NCI-H2107 treated with DMSO at 0.1 percent for 48 hours (cell line): ENCODE measurements at regions not wholly inside any gene's neighbourhood (a gene's known extent, or its start where the extent isn't known, plus 50 kb on each side); places are given as distances from the start of the nearest gene placed in this dataset.

Source experiments
- DNase-seq: peaks from one replicate; lab custom pipeline; 2025; ENCODE audit not compliant: unreplicated experiment; lab: John Stamatoyannopoulos, UW

DNA sequence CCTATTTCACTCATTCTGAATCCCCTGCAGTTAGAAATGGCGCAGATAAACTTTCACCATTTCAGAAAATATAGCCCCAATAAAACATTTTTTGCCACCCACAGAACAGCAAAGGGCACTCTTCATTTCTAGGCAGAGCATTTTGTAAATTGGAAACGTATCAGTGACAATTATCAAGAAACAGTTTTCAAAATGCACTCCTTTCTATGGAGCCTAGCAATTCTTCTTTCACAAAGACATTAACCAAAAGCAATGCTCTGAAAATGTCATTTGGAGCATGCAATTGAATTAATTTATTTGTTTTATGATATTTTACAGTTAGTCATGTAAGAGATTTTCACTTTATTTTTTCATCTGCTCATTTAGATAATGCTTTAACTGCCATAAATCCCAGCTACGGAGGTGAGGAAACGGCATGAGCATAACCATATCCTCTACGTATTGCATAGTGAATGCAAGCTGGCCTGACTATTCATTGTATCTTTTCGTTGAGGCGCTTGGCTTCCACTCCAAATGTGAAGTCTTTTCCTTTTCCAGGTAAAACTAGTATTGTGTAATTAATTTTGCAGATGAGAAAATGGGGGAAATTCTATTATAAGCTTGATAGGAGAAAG, 813.4 kb downstream of the C6orf118 start:
- DNase-seq: no peak

- no peak for DNase-seq
These were observed 831.0 kb downstream of the C6orf118 start for GRCh38 chr6:164478426-164478825.

GRCh38 chr6:164477790-164478189, 831.6 kb downstream of the C6orf118 start:
- DNase-seq: no peak

DNA sequence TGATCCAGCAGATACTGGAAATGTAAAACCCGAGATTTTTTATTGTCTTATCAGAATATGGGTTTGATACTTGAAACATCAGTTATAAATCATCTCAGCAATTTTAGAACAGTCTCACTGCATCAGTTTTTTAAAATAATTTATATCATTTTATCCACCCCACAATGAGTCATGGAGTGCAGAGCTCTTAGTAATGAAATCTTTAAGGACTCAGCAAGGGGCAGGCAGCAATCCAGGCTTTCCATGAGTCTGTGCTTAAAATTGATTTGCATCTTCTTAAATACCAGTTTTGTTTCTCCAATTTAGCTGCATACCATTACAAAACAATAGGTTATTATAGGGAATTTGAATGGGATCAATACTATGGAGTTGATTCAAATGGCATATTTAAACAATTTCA, 832.3 kb downstream of the C6orf118 start:
- no peak for DNase-seq

DNA sequence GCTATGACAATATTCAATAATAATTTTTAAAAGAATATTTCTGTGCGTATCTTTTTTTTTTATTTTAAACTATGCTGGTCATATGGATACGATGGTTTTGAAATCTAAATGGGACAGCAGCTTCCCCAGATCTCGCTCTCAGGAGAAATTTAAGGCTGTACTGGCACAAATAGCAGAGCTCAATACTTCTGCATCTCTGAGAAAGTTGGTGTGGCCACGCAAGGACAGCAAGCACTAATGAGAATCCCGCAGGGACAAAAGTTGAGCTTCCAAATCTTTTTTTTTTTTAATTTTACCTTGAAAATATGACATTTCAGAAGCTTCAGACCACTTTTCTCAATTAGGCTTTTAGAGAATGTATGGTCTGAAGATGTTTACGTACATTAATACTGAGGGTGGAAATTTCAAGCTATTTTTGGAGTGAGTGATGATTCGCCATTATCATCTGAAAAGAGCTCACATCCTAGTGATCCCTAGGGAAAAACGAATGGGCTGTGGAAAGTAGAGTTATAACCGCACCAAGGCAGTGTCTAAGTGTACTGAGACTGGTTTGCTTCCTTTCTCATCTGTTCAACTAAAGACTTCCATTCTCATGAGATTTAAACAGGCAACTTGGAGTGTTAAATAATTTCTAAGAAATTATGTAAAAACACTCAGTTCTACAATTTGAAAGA, 840.0 kb downstream of the C6orf118 start:
- no peak for DNase-seq

DNA sequence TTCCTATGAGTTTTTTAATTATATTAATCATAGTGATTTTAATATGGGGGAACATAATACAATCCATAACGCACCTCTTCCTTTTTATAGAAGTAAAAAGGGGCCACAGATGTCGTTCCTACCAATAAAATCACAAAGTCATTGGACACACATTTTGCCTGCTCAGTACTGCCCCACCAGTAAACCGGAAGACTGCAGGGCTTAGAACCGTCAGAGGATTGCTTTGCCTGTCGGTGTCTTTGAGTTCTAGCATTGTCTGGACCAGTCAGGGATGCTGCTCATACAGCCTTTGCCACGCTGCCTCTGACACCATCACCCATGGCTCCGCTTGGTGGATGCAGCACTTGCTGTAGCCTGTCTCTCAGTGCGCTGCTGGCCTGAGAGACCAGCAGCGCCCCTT, 853.6 kb downstream of the C6orf118 start:
- no peak for DNase-seq

GRCh38 chr6:164453835-164454234, 855.6 kb downstream of the C6orf118 start:
- DNase-seq: no peak

DNA sequence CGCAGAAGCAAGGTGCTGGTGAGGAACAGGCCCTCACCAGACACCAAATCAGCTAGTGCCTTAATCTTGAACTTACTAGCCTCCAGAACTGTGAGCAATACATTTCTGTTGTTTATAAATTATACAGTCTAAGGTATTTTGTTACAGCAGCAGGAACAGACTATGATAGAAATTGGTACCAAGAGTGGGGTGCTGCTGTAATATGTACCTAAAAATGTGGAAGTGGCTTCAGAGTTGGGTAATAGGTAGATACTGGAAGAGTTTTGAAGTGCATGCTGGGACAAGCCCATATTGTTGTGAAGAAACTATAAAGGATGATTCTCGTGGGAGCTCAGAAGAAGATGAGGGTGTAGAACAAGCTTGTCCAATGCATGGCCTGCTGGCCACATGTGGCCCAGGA, 866.8 kb downstream of the C6orf118 start:
- no peak for DNase-seq

DNA sequence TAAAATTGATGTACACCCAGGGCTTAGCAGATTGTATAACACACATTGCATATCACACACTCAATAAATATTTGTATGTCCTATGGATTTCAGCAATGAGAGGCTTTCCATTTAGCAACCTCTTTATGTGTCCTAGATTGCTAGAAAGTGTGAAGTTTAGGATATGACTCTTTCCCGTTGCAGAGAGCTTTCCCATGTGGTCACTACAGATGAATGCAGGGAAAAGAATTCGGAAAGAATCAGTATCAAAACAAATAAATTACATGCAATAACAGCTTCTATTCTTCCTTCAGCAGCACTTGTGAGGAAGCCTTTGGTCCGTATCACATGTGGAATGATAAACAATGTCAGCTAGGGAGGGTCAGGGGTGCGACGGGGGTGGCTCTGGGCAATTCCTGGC, 870.1 kb downstream of the C6orf118 start:
- DNase-seq: no peak

DNA sequence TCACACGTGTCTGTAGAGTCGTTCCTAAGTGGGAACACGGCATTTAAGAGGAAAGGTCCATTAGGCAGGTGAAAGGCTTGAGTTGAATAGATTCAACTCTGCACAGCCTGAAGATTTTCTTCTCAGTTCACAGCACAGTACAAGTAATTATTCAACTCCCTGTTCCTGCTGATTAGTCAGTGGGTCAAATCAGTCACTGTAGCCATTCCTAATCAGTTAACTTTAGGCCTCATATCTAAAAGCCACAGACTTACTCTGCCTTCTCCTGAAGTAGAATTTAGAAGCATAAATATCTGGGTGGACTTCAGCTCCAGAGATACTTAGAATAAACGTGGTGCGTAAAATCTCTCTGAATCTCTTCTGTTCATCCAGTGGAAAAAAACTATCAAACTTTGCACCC, 872.4 kb downstream of the C6orf118 start:
- no peak for DNase-seq

DNA sequence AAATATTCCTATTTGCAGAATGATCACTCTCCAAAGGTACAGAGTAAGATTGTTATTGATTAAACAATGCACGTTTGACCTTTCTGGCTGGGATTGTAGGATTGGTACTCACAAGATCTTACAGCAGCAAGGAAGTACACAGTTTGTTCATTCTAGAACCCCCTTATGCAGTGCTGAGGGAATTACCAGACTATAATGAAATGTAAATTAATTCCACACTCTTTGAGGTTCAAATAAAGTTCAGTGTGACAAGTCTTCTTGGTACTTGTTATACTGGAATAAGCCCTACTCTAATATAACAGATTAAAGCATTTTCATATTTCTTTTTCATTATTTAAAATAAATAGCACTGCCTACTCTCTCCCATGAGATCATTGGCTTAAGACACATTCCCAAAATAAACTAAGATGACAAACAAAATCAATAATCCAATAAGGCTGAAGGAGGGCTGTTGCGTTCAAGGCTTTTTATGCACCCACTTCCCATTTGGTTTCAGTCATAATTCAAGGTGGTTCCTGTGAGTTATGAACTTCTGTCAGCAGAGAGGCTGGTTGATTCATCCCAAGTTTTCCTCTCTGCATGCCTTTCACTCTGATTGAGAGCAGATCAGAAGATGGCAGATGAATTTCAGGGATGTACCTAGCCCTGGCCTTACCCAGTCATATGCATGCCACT, 881.5 kb downstream of the C6orf118 start:
- DNase-seq: no peak

GRCh38 chr6:164424489-164424888, 884.9 kb downstream of the C6orf118 start:
- no peak for DNase-seq

DNA sequence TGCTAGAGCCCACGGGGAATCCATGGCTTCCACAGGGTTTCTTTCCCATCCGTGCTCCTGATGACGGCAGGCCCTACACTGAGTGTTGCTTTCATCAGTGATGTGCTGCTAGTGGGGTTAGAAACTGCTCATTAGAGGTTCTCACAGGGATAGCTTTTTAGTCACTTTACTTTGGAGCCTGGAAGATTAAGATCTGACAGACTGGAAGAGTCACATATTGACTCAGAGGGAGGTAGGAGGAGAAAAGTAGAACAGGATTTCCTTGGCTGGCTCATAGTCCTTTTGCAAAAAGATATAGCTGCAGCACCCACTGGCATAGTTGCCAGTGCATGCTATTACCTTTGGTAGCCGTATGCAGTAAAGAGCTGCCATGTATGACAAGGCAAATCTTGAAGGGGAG, 890.3 kb downstream of the C6orf118 start:
- DNase-seq: no peak

- DNase-seq: no peak
These were observed 891.2 kb downstream of the C6orf118 start for GRCh38 chr6:164418262-164418588.

- DNase-seq: no peak
These were observed 891.7 kb downstream of the C6orf118 start for GRCh38 chr6:164417537-164418261.

DNA sequence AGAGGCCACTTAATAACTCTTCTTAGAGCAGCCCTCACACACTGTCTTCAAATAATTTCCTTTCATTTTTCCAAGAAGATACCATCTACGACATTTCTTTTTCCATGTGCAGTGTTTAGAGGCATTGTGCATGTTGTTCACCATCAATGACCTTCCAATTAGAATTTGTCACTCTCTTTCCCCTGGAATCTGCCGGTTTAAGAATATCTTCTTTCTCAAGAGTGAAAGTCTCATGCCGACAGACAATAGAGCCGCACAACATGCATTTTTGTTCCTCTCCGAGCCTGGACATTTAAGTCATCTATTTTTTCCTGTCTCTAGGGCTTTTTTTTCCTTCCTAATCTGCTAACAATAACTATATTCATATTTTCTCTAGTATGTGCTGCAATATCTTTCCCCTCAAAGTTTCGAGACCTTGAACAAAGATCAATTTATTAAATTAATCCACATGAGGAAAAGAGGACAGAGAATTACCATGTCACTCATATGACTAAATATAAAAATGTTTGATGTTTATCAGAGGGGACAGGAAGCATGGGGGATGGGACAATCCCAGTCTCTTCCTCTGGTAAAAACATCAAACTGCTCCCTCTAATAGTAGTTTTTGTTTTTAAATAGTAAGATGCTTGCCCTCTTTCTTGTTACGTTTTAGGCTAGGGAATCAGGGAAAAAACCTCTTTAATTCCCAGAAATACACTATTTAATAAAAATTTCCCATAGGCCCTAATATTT, 893.4 kb downstream of the C6orf118 start:
- DNase-seq: no peak

GRCh38 chr6:164414695-164415094, 894.7 kb downstream of the C6orf118 start:
- DNase-seq: no peak

DNA sequence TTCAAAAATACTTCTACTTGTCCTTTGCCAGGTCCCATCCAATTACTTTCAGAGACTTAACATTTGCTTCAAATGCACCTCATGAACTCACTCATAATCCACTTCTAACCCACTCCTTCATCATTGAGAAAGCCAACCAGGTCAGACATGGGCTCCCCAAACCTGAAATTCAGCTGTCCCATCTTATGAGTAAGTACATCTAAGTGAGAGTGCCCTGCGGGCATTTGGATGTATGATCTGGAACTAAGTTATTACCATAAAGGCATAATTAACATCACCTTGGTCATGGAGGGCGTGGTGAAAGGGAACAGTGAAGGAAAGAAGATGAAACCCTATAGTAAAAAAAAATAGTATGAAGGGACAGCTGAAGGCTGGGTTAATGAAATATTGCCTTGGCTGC, 896.8 kb downstream of the C6orf118 start:
- DNase-seq: no peak

GRCh38 chr6:164410017-164410416, 899.4 kb downstream of the C6orf118 start:
- no peak for DNase-seq

DNA sequence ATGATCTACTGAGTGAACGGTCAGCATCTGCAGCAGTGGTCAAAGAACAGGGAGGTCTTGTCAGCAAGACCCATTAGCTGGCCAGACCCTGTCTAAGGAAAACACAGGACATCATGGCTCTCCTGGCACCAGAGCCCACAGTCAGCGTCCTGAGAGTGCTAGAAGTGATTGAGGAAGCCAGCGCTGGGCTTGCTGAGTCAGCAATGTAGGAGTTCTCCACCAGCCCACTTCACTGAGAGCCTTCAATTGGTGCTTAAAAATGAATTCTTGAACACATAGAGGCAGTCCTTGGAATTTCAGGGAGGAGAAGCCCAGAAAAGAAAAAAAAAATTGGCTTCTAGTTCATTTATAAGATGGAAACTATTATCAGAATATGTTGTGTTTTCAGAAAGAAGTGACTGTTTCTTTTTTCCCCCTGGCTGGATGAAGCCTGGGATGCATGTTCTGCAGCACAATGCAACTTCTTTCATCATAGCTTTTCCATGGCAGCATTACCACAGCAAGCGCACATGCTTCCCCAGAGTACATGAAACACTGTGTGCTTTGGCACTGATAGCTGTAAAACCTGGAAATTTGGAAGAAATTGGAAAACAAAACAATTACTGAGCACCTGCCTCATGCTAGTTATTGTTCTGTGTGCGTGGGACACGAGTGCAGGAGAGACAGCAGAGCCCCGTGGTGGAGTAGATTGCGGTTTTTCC, 899.9 kb downstream of the C6orf118 start:
- no peak for DNase-seq

- DNase-seq: no peak
These were observed 900.5 kb downstream of the C6orf118 start for GRCh38 chr6:164408868-164409267.
